A549 (cell line): ENCODE measurements at regions not wholly inside any gene's neighbourhood (a gene's known extent, or its start where the extent isn't known, plus 50 kb on each side); places are given as distances from the start of the nearest gene placed in this dataset.

ENCODE experiments used
- BHLHE40 ChIP-seq: IDR thresholded peaks from 2 replicates; pipeline ENCODE4 v1.6.1; 2012; ENCODE audit warnings: low read depth, low read length, inconsistent platforms
- CEBPB ChIP-seq, 2 experiments: fragments of >200 bp in 1 of 2; sonication (Bioruptor Twin) in 1 of 2; formaldehyde crosslinking in 1 of 2; IDR thresholded peaks; 2 replicates each; pipeline ENCODE4 v1.6.1; 2012 to 2016
- CHD4 ChIP-seq: fragments of 200-600 bp; sonication (generic); IDR thresholded peaks from 2 replicates; pipeline ENCODE4 v1.6.1; 2016; ENCODE audit warnings: antibody characterized with exemption, mild to moderate bottlenecking, borderline replicate concordance
- CTCF ChIP-seq: fragments of >200 bp; sonication (Bioruptor Twin); formaldehyde crosslinking; IDR thresholded peaks from 3 replicates; pipeline ENCODE4 v1.5.1; 2016
- EP300 ChIP-seq, 2 experiments: fragments of >200 bp; sonication (Bioruptor Twin); formaldehyde crosslinking; IDR thresholded peaks; 2 replicates in 1 of 2; 3 replicates in 1 of 2; pipeline ENCODE4 v1.6.1; 2016 to 2017
- ESRRA ChIP-seq: fragments of 150-350 bp; IDR thresholded peaks from 2 replicates; pipeline ENCODE4 v1.6.1; 2014; ENCODE audit warnings: mild to moderate bottlenecking, low read length, borderline replicate concordance
- HOXA7 ChIP-seq: fragments of 250-450 bp; sonication (Bioruptor Pico); IDR thresholded peaks from 2 replicates; pipeline ENCODE4 v1.5.0; 2020; ENCODE audit warnings: mild to moderate bottlenecking, moderate library complexity
- HOXB5 ChIP-seq: fragments of 250-450 bp; sonication (Bioruptor Pico); IDR thresholded peaks from 2 replicates; pipeline ENCODE4 v1.5.0; 2020; ENCODE audit warnings: mild to moderate bottlenecking, moderate library complexity
- JUNB ChIP-seq: fragments of >200 bp; sonication (Bioruptor Twin); formaldehyde crosslinking; IDR thresholded peaks from 2 replicates; pipeline ENCODE4 v1.6.1; 2016
- KDM5A ChIP-seq: fragments of 200-600 bp; sonication (generic); IDR thresholded peaks from 2 replicates; pipeline ENCODE4 v1.6.1; 2016; ENCODE audit warnings: antibody characterized with exemption, mild to moderate bottlenecking
- MYC ChIP-seq: IDR thresholded peaks from 2 replicates; pipeline ENCODE4 v1.6.1; 2012; ENCODE audit warnings: mild to moderate bottlenecking, inconsistent platforms, low read length, improper control_type of control experiment, borderline replicate concordance
- POLR2A ChIP-seq: IDR thresholded peaks from 2 replicates; pipeline ENCODE4 v1.6.1; 2012; ENCODE audit warnings: mild to moderate bottlenecking, low read length
- USF2 ChIP-seq: fragments of 450-650 bp; IDR thresholded peaks from 2 replicates; pipeline ENCODE4 v1.6.1; 2014; ENCODE audit warnings: antibody characterized with exemption

GRCh38 chr14:38121320-38122020 lies 86.2 kb upstream of the SSTR1 start:
- TF ChIP-seq BHLHE40 (no peak), MYC (no peak), JUNB (no peak), EP300 (IDR thresholded peaks at IDR 0.05) (no peak), CTCF (no peak), HOXA7 (CRISPR knock-in tag) (no peak), ESRRA (no peak), CEBPB (IDR thresholded peaks at IDR 0.05) (no peak), KDM5A (no peak), HOXB5 (CRISPR knock-in tag) (no peak), CHD4 (no peak), POLR2A (no peak), USF2 (no peak)
